Ascending aorta (tissue), 2 donors: ENCODE measurements at regions not wholly inside any gene's neighbourhood (a gene's known extent, or its start where the extent isn't known, plus 50 kb on each side); places are given as distances from the start of the nearest gene placed in this dataset.
"Not testable (repeated sequence)": the region's sequence is repeated elsewhere in the genome, so short reads cannot be mapped to it uniquely, and the experiment has no call there.

Experiments
- DNase-seq, 2 donors: peaks; one replicate each; pipeline ENCODE4 v3.0.0-alpha.2; 2019; ENCODE audit warnings: low spot score in 2 of 2
- H3K27ac ChIP-seq, 2 donors: fragments of 200-600 bp; sonication (generic); one replicate each; pipeline ENCODE4 v1.5.1; 2016 to 2017; ENCODE audit warnings: mild to moderate bottlenecking in 1 of 2
- H3K27me3 ChIP-seq: fragments of 200-600 bp; sonication (generic); one replicate; pipeline ENCODE4 v1.5.1; 2017
- H3K36me3 ChIP-seq, 2 donors: fragments of 200-600 bp; sonication (generic); one replicate each; pipeline ENCODE4 v1.5.1; 2016
- H3K4me1 ChIP-seq, 2 donors: fragments of 200-600 bp; sonication (generic); one replicate each; pipeline ENCODE4 v1.5.1; 2016 to 2017; ENCODE audit warnings: mild to moderate bottlenecking in 1 of 2
- H3K4me3 ChIP-seq, 2 donors: fragments of 200-600 bp; sonication (generic); one replicate each; pipeline ENCODE4 v1.5.1; 2016 to 2017; ENCODE audit warnings: mild to moderate bottlenecking in 1 of 2
- H3K9me3 ChIP-seq, 2 donors: fragments of 200-600 bp; sonication (generic); one replicate each; pipeline ENCODE4 v1.5.1; 2016
- intact Hi-C: fragments of 100-400 bp; cut with DNase I; formaldehyde crosslinking; loops from one replicate; pipeline ENCODE4 v1.15.1; 2023
- TF ChIP-seq, protein P1 (sequence below), 3 experiments: fragments of 200-600 bp in 2 of 3; fragments of 450-650 bp in 1 of 3; sonication (generic) in 2 of 3; IDR thresholded peaks; one replicate each; pipeline ENCODE4 v1.5.1; 2016 to 2019; ENCODE audit warnings: antibody characterized with exemption in 3 of 3, mild to moderate bottlenecking in 1 of 3, moderate library complexity in 1 of 3

DNA sequence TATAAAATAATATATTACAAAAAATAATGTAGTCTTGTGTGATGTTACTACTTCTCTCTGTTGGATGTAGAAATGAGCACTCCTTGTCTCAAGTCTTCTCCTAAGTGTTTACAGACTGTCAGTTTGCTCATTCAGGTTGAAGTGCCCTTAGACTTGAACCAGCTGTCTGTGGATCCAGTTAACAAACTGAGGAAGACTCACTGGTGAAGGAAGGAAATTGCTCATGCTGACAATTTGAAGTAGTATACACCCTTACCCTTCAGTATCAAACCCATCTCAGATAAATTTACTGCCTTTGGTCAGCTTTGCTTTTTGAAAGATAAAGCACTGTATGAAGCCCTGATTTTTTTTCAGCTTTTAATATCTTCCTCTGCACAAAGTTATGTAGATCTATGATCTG, 854.2 kb upstream of the ZEB2 start:
- no peak overlapping the region for H3K27ac ChIP-seq
- H3K27me3 ChIP-seq: no peaks in the 10 kb centered on the region
- TF ChIP-seq, protein P1, sequence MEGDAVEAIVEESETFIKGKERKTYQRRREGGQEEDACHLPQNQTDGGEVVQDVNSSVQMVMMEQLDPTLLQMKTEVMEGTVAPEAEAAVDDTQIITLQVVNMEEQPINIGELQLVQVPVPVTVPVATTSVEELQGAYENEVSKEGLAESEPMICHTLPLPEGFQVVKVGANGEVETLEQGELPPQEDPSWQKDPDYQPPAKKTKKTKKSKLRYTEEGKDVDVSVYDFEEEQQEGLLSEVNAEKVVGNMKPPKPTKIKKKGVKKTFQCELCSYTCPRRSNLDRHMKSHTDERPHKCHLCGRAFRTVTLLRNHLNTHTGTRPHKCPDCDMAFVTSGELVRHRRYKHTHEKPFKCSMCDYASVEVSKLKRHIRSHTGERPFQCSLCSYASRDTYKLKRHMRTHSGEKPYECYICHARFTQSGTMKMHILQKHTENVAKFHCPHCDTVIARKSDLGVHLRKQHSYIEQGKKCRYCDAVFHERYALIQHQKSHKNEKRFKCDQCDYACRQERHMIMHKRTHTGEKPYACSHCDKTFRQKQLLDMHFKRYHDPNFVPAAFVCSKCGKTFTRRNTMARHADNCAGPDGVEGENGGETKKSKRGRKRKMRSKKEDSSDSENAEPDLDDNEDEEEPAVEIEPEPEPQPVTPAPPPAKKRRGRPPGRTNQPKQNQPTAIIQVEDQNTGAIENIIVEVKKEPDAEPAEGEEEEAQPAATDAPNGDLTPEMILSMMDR (IDR thresholded peaks at IDR 0.05): no peak
- DNase-seq: no peak
- H3K36me3 ChIP-seq: no peaks in the 10 kb centered on the region
- no peak overlapping the region for H3K4me3 ChIP-seq
- H3K9me3 ChIP-seq: no peaks in the 10 kb centered on the region
- intact Hi-C loops: no loop called here
- no peaks in the 10 kb centered on the region for H3K4me1 ChIP-seq

DNA sequence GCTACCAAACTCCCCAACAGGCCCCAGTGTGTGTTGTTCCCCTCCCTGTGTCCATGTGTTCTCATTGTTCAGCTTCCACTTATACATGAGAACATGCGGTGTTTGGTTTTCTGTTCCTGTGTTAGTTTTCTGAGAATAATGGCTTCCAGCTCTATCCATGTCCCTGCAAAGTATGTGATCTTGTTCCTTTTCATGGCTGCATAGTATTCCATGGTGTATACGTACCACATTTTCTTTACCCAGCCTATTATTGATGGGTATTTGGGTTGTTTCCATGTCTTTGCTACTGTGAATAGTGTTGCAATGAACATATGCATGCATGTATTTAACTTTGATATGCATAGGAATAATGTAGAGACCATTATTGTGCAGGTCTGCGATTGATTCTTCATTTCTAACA, 847.4 kb upstream of the ZEB2 start:
- H3K27ac ChIP-seq, H3K36me3 ChIP-seq, H3K4me1 ChIP-seq, intact Hi-C loops, H3K9me3 ChIP-seq, H3K27me3 ChIP-seq, H3K4me3 ChIP-seq, DNase-seq: not testable (repeated sequence)

DNA sequence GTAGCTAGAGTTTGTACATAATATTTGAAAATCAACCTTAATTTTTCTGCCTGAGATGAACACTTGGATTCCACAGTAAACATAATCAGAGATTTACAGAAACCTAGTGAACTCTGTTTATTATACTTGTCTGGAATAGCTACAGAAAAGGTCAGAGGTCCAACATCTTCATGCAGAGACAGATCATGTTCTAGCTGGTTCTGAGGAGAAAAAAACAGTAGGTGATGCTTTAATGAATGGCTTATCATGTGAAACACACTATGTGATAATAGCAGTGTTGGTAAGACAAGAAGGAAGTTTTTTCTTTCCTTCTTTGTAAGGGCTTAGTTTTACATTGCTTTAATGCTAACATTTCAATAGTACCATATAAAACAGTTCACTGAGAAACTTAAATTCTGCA, 846.4 kb upstream of the ZEB2 start:
- no peak overlapping the region for H3K4me3 ChIP-seq
- no peak overlapping the region for H3K27ac ChIP-seq
- no peaks in the 10 kb centered on the region for H3K36me3 ChIP-seq
- TF ChIP-seq, protein P1 (IDR thresholded peaks at IDR 0.05): no peak
- intact Hi-C loops: no loop called here
- no peaks in the 10 kb centered on the region for H3K27me3 ChIP-seq
- no peaks in the 10 kb centered on the region for H3K9me3 ChIP-seq
- DNase-seq: no peak
- no peaks in the 10 kb centered on the region for H3K4me1 ChIP-seq

DNA sequence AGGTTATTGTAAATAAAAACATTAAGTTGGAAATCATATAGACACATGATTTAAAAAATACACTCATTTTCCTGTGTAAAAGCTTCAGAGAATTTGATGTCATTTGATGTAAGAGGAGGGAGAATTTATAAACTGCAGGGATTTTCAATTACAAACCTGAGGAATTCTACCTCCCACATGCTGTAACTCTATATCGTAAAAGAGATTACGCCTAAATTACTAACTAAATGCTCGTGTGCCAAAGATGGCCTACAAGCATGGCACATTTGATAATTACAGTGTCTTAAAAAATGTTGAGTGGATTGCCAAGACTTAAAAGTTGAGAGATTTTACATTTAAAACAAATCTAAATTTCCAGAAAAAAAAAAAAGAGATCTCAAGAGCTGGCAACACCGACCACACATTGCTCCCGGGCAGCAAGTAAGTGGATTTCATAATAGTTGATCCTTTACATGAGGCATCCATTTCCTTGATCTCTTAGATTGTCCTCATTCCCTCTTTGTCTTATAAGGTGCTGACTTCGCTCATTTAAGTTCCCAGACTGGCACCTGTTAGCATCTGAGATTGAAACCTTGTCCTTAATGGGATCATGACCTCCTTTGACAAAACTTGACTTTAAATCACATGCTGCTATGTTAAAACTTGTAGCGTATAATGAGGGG, 840.3 kb upstream of the ZEB2 start:
- Histone ChIP-seq H3K27ac (no peak overlapping the region), H3K36me3 (no peaks in the 10 kb centered on the region), H3K4me1 (no peaks in the 10 kb centered on the region), H3K27me3 (no peaks in the 10 kb centered on the region), H3K9me3 (no peaks in the 10 kb centered on the region), H3K4me3 (no peak overlapping the region)
- DNase-seq: no peak
- intact Hi-C loops: no loop called here
- TF ChIP-seq, protein P1 (IDR thresholded peaks at IDR 0.05): no peak

DNA sequence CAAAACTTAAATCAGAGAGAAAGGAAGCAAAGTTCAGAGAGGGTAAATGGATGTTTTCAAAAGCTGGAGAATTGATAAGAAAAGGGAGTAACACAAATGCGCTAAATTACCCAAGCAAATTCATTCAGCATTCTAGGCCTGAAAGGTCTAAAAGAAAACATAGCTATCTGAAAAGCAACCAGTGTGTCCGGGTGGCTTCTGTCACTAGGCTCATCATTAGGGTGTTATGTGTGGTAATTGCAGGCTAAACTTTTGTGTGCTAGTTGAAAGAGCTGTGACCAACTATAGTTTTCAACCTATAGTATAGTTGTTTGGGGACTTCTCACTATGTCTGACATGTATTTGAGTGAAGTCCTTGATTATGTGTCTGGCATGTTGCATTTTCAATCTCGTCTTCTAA, 839.6 kb upstream of the ZEB2 start:
- Histone ChIP-seq H3K4me3 (no peak overlapping the region), H3K27me3 (no peaks in the 10 kb centered on the region), H3K36me3 (no peaks in the 10 kb centered on the region), H3K4me1 (no peaks in the 10 kb centered on the region), H3K9me3 (no peaks in the 10 kb centered on the region), H3K27ac (no peak overlapping the region)
- no peak for DNase-seq
- TF ChIP-seq, protein P1 (IDR thresholded peaks at IDR 0.05): no peak
- intact Hi-C loops: no loop called here

DNA sequence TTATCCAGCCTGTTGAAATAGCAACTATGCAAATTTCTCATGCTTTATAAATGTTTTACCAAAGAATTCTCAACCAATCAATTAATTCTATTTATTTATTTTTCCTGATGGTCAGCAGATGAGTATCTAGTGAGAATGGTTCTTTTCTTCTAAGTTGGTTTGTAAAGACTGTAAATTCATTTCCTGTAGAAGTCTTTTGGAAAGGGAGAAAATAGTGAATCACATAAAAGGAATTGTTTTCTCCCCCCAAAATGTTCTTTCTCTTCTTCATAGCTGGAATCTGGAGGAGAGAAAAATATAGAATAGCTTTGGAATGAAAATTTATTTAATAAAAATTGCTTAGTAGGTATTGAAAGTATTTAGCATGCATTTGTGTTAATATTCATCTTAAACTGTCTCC, 836.1 kb upstream of the ZEB2 start:
- intact Hi-C loops: no loop called here
- no peak for DNase-seq
- H3K4me1 ChIP-seq: no peaks in the 10 kb centered on the region
- no peaks in the 10 kb centered on the region for H3K9me3 ChIP-seq
- no peaks in the 10 kb centered on the region for H3K27me3 ChIP-seq
- H3K4me3 ChIP-seq: no peak overlapping the region
- TF ChIP-seq, protein P1 (IDR thresholded peaks at IDR 0.05): no peak
- H3K27ac ChIP-seq: no peak overlapping the region
- H3K36me3 ChIP-seq: no peaks in the 10 kb centered on the region
